Occipital lobe (tissue), 1 donor: ENCODE measurements at regions not wholly inside any gene's neighbourhood (a gene's known extent, or its start where the extent isn't known, plus 50 kb on each side); places are given as distances from the start of the nearest gene placed in this dataset.

Experiments used
- DNase-seq: peaks from one replicate; lab custom pipeline; 2025; lab: John Stamatoyannopoulos, UW

GRCh38 chr6:167769408-167770190 lies 57.1 kb upstream of the AFDN start:
- DNase-seq = no peak

GRCh38 chr6:167770291-167770955 lies 56.3 kb upstream of the AFDN start:
- DNase-seq = no peak

GRCh38 chr6:167774881-167775280 lies 51.8 kb upstream of the AFDN start:
- no peak for DNase-seq

GRCh38 chr6:167776906-167777627 lies 49.6 kb upstream of the AFDN start:
- DNase-seq = no peak
